Islet of Langerhans (tissue), 1 donor: ENCODE measurements at regions not wholly inside any gene's neighbourhood (a gene's known extent, or its start where the extent isn't known, plus 50 kb on each side); places are given as distances from the start of the nearest gene placed in this dataset.
"Not testable (repeated sequence)": the region's sequence is repeated elsewhere in the genome, so short reads cannot be mapped to it uniquely, and the experiment has no call there.

ENCODE experiments used
- FAIRE-seq: peaks from one replicate; lab custom pipeline; 2011; peaks lifted over from hg19 to GRCh38; lab: Jason Lieb, UNC

GRCh38 chr13:101003566-101003965, 329.0 kb upstream of the TMTC4 start:
- FAIRE-seq: no peak

DNA sequence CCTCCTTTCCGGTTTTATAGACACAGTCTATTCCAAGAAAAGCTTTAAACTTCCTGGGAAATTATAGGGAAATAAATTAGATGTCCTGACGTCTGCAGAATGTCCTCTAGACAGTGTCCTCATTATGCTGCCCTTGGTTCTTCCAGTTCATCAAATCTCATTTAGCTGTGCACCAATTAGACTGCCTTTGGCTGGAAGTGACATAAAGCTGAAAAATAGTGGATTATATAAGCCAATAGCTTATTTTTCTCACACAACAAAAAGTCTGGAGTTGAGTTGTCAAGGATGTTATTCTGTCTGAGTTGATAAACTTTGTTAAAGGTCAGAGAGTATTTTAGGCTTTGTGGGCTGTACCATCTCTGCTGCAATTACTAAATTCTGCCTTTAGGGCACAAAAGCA, 314.8 kb upstream of the TMTC4 start:
- no peak for FAIRE-seq

DNA sequence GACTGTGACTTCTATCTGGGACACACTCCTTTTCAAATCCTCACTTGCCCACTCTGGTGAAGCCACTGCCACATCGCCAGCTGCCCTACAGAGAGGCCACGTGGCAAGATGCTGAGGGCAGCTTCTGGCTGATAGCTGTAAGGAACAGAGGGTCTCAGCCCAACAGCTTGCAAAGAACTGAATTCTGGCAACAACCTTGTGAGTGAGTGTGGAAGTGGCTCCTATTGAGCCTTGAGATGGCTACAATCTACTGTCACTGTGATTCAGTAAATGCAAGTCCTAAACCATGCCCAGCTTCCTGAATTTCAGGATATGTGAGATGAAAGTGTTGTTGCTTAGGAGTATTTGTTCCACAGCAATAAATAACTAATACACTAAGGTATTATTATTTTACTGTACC, 314.3 kb upstream of the TMTC4 start:
- no peak for FAIRE-seq

GRCh38 chr13:100987948-100988347, 313.4 kb upstream of the TMTC4 start:
- no peak for FAIRE-seq

DNA sequence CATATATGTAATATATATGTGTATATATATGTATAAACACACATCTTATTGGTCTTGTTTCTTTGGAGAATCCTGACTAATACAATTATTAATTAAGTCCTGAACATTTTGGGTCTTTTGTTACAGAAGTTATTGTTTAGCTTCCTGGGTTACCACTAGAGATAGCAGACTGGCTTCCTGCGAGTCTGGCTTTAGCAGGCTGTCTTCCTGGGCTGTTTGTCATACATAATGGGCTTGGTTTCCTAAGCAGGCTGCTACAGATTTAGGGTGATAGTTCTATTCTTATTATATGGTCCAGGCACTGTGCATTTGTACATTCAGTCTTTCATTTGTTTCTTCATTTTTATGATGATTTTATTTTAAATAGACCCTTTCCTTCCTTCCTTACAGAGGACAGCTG, 312.0 kb upstream of the TMTC4 start:
- FAIRE-seq: no peak

- no peak for FAIRE-seq
Measured at GRCh38 chr13:100984085-100984705, 309.6 kb upstream of the TMTC4 start.

GRCh38 chr13:100983111-100983510, 308.5 kb upstream of the TMTC4 start:
- FAIRE-seq: no peak

GRCh38 chr13:100980171-100980570, 305.6 kb upstream of the TMTC4 start:
- FAIRE-seq: no peak

DNA sequence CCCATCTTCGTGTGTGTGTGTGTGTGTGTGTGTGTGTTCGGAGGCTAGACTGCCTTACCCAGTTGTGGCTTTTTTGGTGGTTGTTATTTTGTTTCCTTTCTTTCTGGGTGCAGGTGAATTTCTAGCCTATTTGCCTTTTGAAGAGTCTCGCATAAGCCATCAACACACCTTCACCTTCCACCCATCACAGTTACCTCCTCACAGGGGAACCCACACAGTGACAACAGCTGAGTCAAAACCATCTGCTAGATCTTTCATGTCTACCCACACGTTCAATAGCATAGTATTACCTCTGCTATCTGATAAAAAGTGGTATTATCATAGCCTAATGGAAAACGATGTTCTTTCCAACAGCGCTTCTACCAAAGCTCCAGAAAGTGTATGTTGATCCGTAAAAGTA, 303.2 kb upstream of the TMTC4 start:
- no peak for FAIRE-seq

DNA sequence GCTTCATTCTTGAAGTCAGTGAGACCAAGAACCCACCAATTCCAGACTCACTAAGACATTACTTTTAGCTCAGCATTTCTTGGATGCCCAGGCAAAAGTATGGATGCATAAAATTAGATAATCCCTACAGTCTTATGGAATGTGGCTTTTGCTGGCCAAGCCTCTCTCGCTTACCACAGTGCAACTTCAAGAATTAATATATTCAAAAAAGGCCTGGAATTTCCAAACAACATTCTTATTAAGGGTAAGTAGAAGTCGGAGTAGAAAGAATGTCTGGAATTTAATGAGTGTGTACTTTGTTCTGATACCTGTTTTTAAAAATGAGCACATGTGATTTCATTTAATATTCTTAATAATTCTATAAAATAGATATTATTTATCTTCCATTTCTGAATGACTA, 302.4 kb upstream of the TMTC4 start:
- no peak for FAIRE-seq

DNA sequence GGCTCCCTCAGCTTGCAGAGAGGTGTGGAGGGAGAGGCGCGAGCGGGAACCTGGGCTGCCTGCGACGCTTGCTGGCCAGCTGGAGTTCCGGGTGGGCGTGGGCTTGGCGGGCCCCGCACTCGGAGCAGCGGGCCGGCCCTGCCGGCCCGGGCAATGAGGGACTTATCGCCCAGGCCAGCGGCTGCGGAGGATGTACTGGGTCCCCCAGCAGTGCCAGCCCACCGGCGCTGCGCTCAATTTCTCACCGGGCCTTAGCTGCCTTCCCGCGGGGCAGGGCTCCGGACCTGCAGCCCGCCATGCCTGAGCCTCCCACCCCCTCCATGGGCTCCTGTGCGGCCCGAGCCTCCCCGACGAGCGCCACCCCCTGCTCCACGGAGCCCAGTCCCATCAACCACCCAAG, 301.1 kb upstream of the TMTC4 start:
- FAIRE-seq: not testable (repeated sequence)

GRCh38 chr13:100962585-100962984, 288.0 kb upstream of the TMTC4 start:
- FAIRE-seq: no peak

GRCh38 chr13:100961186-100961585, 286.6 kb upstream of the TMTC4 start:
- no peak for FAIRE-seq

DNA sequence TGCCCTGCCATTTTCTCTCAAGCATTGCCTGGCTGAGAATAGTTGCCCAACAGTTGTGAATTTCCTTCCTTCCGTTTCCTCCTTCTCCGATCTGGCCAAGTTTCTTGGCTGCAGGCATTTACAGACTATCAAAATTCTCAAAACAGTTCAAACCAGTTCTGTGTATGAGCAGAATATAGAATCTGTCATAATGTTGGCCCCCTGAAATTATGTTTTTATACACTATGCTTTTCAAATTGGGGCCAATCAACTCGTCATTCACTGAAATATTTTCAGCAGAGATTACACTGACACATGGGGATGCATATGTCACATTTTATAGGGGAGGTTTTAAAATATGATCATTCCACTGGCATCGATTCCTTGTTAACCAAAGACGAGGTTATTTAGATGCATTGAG, 284.2 kb upstream of the TMTC4 start:
- FAIRE-seq: no peak

DNA sequence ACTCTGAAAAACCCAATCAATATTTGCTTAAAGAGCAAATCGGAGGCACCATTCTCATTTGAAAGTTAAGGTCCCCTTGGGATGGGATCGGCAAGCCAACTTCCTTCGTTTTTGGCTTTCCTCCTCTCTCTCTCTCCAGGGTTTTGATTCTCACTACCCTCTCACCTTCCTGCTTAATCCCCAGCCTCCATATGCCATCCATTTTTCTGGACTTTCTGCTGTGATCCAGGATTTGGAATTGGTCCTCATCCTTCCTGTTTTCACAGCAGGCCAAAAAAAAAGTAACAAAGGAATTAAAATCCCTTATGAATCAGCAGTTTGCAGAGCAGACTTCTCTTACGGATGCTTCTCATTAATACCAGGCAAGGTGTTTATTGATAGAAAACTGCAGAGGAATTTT, 283.1 kb upstream of the TMTC4 start:
- FAIRE-seq: no peak

DNA sequence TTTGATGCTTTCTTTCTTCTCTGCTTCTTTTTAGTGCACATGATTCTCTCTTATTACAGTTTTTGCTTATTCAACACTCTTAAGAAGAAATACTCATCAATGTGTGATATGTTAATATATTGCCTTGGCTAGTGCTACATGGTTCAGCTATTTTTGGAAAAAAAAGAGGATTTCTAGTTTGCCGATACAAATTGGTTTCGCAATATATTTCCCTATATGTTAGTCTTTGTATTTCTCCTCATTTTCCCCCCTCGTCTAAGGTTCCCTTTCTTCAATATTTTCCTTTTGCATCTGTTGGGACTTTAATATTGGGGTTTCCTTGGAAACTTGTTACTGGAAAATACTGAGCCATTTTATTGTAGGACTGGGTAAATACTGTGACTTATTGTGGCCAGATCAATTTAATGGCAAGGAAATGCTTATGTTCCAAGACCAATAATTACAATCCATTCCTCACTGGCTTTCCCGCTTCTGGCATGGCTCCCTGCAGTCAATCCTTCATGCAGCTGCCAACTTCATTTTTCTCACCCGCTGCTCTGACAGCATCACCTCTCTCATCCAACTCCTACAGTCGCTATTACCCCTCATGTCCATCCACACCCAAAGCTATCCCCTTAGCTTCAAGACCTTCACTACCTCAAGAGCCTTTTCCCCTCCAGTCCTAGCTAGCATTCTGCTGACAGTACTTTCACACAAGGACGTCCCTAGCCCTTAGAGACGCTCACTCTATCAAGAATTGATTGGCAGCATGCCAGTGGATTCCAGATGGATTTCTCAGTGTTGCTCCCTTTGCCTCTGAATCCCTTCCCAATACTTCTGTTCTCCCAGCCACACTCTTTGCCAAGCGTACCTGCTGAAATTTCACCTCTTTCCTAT, 280.1 kb upstream of the TMTC4 start:
- no peak for FAIRE-seq

DNA sequence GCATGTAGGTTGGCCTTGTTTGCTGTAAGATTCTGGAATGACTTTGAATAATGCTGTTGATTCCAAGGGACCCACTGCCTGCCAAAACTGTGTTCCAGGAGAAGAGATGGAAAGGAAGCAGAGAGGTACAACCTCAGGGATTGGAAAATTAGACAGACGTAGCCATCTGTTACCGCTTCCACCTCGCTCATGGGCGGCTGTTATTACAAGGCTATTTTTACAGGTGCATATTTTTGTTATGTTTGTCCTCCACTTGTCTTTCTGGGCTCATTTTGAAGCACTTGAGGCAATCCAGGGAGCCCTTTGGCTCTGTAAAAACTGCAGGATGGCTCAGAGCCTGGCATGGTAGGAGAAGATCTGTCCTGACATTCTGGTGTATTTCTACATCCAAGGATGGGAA, 276.4 kb upstream of the TMTC4 start:
- no peak for FAIRE-seq

DNA sequence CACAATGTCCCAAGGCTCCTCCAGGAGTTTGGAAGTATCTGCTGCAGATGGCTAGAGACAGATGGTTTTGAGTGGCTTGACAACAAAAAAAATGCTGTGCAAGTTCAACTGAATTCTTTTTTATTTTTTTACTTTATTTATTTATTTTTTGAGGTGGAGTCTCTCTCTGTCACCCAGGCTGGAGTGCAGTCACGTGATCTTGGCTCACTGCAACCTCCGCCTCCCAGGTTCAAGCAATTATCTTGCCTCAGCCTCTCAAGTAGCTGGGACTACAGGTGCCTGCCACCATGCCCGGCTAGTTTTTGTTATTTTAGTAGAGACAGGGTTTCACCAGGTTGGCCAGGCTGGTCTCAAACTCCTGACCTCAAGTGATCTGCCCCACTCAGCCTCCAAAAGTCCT, 274.3 kb upstream of the TMTC4 start:
- FAIRE-seq: not testable (repeated sequence)

GRCh38 chr13:100946588-100946987, 272.0 kb upstream of the TMTC4 start:
- no peak for FAIRE-seq

GRCh38 chr13:100944791-100945345, 270.3 kb upstream of the TMTC4 start:
- no peak for FAIRE-seq

GRCh38 chr13:100942742-100943141, 268.1 kb upstream of the TMTC4 start:
- FAIRE-seq: no peak

- FAIRE-seq: no peak
Measured at GRCh38 chr13:100941377-100942368, 267.1 kb upstream of the TMTC4 start.
